ENCODE measurements at regions not wholly inside any gene's neighbourhood (a gene's known extent, or its start where the extent isn't known, plus 50 kb on each side); places are given as distances from the start of the nearest gene placed in this dataset.

- DNase-seq = no peak
- peaks cover 12% of the 10 kb centered on the region for H3K4me1 ChIP-seq
- H3K27ac ChIP-seq = no peak overlapping the region
- H3K4me3 ChIP-seq = no peak overlapping the region
- intact Hi-C loops (cut with DNase I) = no loop called here
- ATAC-seq = no peak
- peaks cover 17% of the 10 kb centered on the region for H3K27me3 ChIP-seq (ENCODE audit: low read depth)
- TF ChIP-seq, protein P1, sequence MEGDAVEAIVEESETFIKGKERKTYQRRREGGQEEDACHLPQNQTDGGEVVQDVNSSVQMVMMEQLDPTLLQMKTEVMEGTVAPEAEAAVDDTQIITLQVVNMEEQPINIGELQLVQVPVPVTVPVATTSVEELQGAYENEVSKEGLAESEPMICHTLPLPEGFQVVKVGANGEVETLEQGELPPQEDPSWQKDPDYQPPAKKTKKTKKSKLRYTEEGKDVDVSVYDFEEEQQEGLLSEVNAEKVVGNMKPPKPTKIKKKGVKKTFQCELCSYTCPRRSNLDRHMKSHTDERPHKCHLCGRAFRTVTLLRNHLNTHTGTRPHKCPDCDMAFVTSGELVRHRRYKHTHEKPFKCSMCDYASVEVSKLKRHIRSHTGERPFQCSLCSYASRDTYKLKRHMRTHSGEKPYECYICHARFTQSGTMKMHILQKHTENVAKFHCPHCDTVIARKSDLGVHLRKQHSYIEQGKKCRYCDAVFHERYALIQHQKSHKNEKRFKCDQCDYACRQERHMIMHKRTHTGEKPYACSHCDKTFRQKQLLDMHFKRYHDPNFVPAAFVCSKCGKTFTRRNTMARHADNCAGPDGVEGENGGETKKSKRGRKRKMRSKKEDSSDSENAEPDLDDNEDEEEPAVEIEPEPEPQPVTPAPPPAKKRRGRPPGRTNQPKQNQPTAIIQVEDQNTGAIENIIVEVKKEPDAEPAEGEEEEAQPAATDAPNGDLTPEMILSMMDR (IDR thresholded peaks at IDR 0.05) = no peak
- H3K36me3 ChIP-seq = no peaks in the 10 kb centered on the region
- H3K9me3 ChIP-seq = no peaks in the 10 kb centered on the region
Observed at GRCh38 chr10:131722525-131723264, 178.1 kb upstream of the PPP2R2D start.

DNA sequence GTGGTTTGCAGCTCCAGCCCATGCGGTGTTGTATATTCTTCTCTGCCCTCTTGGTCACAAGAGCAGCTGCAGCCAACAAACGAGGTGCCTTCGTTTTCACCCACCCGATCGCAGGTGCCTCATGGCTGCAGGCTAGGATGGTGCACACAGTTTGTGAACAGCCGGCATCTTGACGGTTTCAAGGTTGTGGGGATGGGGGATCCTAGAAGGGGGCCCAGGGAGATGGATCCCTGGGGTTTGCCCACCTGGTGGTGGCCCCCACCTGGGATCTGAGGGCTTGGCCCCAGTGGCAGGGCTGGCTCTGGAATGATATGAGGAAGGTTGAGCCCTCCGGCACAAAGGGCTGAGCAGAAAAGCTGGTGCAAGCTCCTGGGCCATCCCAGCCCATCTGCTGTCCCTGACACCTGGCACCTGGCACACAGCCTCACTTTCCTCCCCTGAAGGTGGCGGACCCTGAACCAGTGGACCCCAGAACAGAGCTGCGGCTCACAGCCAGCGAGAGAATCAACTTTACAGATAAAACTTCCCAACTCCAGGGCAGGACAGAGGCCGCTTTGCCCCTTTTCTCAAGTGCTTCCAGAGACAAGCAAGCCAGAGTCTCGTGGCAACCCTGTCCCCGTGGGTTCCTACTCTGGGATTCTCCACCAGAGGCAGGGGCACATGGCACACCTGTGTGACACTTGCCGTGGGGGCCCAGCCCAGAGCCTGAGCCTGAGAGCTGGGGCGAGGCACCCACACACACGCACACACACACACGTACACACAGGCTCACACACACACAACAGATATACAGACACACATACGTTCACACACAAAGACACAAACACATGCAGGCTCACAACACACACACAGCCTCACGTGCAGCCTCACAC, 177.3 kb upstream of the PPP2R2D start:
- no peak overlapping the region for H3K27ac ChIP-seq
- H3K4me3 ChIP-seq = no peak overlapping the region
- intact Hi-C loops (cut with DNase I) = no loop called here
- TF ChIP-seq, protein P1 (IDR thresholded peaks at IDR 0.05) = no peak
- DNase-seq (no peak), ATAC-seq (no peak)
- peaks cover 12% of the 10 kb centered on the region for H3K4me1 ChIP-seq
- peaks cover 17% of the 10 kb centered on the region for H3K27me3 ChIP-seq (ENCODE audit: low read depth)
- no peaks in the 10 kb centered on the region for H3K36me3 ChIP-seq
- H3K9me3 ChIP-seq = no peaks in the 10 kb centered on the region

GRCh38 chr10:131724169-131724545, 176.7 kb upstream of the PPP2R2D start:
- Histone ChIP-seq H3K36me3 (no peaks in the 10 kb centered on the region), H3K9me3 (no peaks in the 10 kb centered on the region), H3K27ac (no peak overlapping the region), H3K4me3 (no peak overlapping the region), H3K4me1 (peaks cover 12% of the 10 kb centered on the region), H3K27me3 (ENCODE audit: low read depth) (peaks cover 17% of the 10 kb centered on the region)
- intact Hi-C loops (cut with DNase I) = no loop called here
- no peak for ATAC-seq
- no peak for DNase-seq
- TF ChIP-seq, protein P1 (IDR thresholded peaks at IDR 0.05) = no peak

DNA sequence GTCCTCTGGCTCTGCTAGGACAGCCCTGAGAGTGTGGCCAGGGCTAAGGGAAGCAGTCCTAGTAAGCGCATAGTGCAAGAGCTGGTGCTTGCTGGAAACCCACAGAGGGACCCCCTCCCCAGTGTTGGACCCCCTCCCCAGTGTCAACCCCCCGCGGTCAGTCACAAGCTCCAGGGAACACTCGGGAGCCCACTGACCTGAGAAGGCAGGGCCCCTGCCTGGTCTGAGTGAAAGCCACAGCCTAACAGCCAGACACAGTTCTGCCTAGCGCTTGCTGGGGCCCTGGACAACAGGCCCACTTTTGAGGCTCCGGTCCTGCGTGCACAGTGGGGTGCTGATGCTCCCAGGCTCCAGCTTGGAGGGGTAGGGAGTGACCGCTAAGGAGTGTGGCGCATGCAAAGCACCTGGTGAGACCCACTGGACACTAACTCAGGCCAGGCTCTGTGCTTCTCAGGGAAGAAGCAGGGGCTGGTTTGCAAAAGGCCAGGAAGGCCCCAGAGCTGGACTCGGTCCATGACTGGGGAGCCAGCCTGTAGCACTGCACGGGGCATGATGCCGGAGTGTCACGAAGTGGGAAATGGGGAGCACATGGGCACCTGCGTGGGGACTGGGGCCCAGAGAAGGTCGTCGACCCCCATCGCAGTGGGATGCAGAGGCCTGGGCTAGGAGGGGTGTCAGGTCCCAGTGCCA, 175.8 kb upstream of the PPP2R2D start:
- intact Hi-C loops (cut with DNase I) = no loop called here
- DNase-seq = no peak

DNA sequence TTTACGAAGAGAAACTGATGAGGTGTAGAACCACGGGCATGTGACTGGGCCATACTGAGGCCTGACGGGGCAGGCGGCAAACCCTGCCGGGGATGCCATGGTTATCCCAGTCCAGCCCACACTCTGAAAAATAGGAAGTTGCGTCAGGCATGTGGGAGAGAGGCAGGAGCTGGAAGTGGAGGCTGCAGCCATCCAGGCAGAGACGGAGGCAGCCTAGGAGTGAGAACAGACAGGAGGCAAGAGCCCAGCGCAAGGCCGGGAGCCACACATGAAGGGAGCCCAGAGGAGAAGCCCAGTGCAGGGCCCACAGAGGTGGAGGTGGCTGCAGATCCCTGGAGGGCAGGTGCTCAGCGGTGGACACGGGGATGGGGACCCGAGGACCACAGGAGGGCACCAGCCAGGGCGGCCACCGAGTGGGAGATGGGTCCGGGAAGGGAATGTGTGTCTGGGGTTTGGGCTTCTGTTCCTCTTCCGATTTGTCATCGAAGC, 175.2 kb upstream of the PPP2R2D start:
- TF ChIP-seq, protein P1 (IDR thresholded peaks at IDR 0.05) = no peak
- Histone ChIP-seq H3K9me3 (no peaks in the 10 kb centered on the region), H3K27ac (no peak overlapping the region), H3K4me3 (no peak overlapping the region), H3K36me3 (no peaks in the 10 kb centered on the region), H3K4me1 (peaks cover 12% of the 10 kb centered on the region), H3K27me3 (ENCODE audit: low read depth) (peaks cover 16% of the 10 kb centered on the region)
- intact Hi-C loops (cut with DNase I) = no loop called here
- DNase-seq (no peak), ATAC-seq (no peak)

More for the DNA sequence above, 175.8 kb upstream of the PPP2R2D start:
- no peaks in the 10 kb centered on the region for H3K36me3 ChIP-seq
- H3K4me3 ChIP-seq = no peak overlapping the region
- TF ChIP-seq, protein P1 (IDR thresholded peaks at IDR 0.05) = no peak
- H3K27me3 ChIP-seq (ENCODE audit: low read depth) = peaks cover 17% of the 10 kb centered on the region
- no peaks in the 10 kb centered on the region for H3K9me3 ChIP-seq
- ATAC-seq = no peak
- H3K27ac ChIP-seq = no peak overlapping the region
- H3K4me1 ChIP-seq = peaks cover 12% of the 10 kb centered on the region
